Ishikawa (cell line): ENCODE measurements at regions not wholly inside any gene's neighbourhood (a gene's known extent, or its start where the extent isn't known, plus 50 kb on each side); places are given as distances from the start of the nearest gene placed in this dataset.

Source experiments
- CEBPB ChIP-seq: IDR thresholded peaks from 2 replicates; pipeline ENCODE4 v1.6.1; 2012
- CREB1 ChIP-seq: IDR thresholded peaks from 2 replicates; pipeline ENCODE4 v1.6.1; 2012; ENCODE audit warnings: low read depth
- EGR1 ChIP-seq: IDR thresholded peaks from 2 replicates; pipeline ENCODE4 v1.6.1; 2012
- EP300 ChIP-seq: IDR thresholded peaks from 2 replicates; pipeline ENCODE4 v1.6.1; 2012; ENCODE audit warnings: borderline replicate concordance
- FOXM1 ChIP-seq: IDR thresholded peaks from 2 replicates; pipeline ENCODE4 v1.6.1; 2012; ENCODE audit warnings: low read depth, borderline replicate concordance
- NFIC ChIP-seq: IDR thresholded peaks from 2 replicates; pipeline ENCODE4 v1.6.1; 2012
- RAD21 ChIP-seq: IDR thresholded peaks from 2 replicates; pipeline ENCODE4 v1.6.1; 2012; ENCODE audit warnings: low read depth
- TAF1 ChIP-seq: IDR thresholded peaks from 2 replicates; pipeline ENCODE4 v1.6.1; 2012; ENCODE audit warnings: low read depth, mild to moderate bottlenecking
- TCF12 ChIP-seq: IDR thresholded peaks from 2 replicates; pipeline ENCODE4 v1.6.1; 2012; ENCODE audit warnings: low read depth
- TEAD4 ChIP-seq: IDR thresholded peaks from 2 replicates; pipeline ENCODE4 v1.6.1; 2012
- YY1 ChIP-seq: IDR thresholded peaks from 2 replicates; pipeline ENCODE4 v1.6.1; 2012; ENCODE audit warnings: low read depth
- ZBTB7A ChIP-seq: IDR thresholded peaks from 2 replicates; pipeline ENCODE4 v1.6.1; 2012; ENCODE audit warnings: low read depth
- TF ChIP-seq, protein P1 (sequence below): IDR thresholded peaks from 2 replicates; pipeline ENCODE4 v1.6.1; 2012
- TF ChIP-seq, protein P2 (sequence below): IDR thresholded peaks from 2 replicates; pipeline ENCODE4 v1.6.1; 2012
- TF ChIP-seq, protein P3 (sequence below): IDR thresholded peaks from 2 replicates; pipeline ENCODE4 v1.6.1; 2012; ENCODE audit warnings: low read depth, mild to moderate bottlenecking

DNA sequence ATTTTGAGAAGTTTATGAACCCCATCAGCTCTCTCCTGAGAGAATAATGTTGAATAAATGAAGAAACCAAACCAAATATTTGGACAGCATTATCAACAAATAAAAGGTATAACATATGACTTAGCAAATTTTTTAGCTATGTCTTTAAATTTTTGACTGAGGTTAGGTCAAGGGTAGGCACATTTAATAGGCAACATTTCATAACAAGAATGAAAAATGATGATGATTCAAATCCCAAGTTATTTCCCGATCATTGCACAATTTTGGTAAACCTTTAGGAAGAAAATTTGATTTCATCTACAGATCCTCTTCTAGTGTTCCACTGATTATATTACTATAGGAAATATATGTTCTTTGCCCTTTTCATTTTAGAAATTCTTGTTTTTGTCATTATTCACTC lies 123.7 kb upstream of the TLR3 start:
- TF ChIP-seq, protein P1, sequence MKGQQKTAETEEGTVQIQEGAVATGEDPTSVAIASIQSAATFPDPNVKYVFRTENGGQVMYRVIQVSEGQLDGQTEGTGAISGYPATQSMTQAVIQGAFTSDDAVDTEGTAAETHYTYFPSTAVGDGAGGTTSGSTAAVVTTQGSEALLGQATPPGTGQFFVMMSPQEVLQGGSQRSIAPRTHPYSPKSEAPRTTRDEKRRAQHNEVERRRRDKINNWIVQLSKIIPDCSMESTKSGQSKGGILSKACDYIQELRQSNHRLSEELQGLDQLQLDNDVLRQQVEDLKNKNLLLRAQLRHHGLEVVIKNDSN: no peak
- TF ChIP-seq NFIC: no peak
- TF ChIP-seq, protein P2, sequence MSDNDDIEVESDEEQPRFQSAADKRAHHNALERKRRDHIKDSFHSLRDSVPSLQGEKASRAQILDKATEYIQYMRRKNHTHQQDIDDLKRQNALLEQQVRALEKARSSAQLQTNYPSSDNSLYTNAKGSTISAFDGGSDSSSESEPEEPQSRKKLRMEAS: no peak
- TF ChIP-seq FOXM1: no peak
- no peak for TF ChIP-seq RAD21
- no peak for TF ChIP-seq TCF12
- TF ChIP-seq EGR1: no peak
- TF ChIP-seq EP300: no peak
- no peak for TF ChIP-seq YY1
- no peak for TF ChIP-seq ZBTB7A
- TF ChIP-seq CEBPB: no peak
- TF ChIP-seq CREB1: no peak

DNA sequence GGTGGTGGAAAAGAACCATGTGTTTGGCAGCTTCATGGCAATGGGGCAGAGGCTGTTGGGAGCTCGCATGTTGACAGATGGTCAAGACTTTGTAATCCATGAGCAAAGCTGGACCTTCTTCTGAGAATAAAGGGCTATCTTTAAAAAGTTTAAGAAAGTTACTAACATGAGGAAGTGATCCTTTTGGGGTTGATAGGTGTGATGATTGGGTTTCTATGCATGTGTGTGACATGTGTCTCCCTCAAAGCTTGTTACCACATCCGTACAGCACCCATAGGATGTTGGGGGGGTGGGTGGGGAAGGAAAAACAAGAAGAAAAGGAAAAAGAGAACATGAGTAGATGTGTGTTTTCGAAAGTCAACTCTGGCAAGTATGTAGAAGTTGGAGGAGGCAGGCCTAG lies 123.0 kb upstream of the TLR3 start:
- TF ChIP-seq TCF12: no peak
- TF ChIP-seq, protein P3, sequence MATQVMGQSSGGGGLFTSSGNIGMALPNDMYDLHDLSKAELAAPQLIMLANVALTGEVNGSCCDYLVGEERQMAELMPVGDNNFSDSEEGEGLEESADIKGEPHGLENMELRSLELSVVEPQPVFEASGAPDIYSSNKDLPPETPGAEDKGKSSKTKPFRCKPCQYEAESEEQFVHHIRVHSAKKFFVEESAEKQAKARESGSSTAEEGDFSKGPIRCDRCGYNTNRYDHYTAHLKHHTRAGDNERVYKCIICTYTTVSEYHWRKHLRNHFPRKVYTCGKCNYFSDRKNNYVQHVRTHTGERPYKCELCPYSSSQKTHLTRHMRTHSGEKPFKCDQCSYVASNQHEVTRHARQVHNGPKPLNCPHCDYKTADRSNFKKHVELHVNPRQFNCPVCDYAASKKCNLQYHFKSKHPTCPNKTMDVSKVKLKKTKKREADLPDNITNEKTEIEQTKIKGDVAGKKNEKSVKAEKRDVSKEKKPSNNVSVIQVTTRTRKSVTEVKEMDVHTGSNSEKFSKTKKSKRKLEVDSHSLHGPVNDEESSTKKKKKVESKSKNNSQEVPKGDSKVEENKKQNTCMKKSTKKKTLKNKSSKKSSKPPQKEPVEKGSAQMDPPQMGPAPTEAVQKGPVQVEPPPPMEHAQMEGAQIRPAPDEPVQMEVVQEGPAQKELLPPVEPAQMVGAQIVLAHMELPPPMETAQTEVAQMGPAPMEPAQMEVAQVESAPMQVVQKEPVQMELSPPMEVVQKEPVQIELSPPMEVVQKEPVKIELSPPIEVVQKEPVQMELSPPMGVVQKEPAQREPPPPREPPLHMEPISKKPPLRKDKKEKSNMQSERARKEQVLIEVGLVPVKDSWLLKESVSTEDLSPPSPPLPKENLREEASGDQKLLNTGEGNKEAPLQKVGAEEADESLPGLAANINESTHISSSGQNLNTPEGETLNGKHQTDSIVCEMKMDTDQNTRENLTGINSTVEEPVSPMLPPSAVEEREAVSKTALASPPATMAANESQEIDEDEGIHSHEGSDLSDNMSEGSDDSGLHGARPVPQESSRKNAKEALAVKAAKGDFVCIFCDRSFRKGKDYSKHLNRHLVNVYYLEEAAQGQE: no peak
- TF ChIP-seq RAD21: no peak
- no peak for TF ChIP-seq ZBTB7A
- no peak for TF ChIP-seq EGR1
- TF ChIP-seq, protein P1: no peak
- no peak for TF ChIP-seq YY1
- TF ChIP-seq CEBPB: no peak
- no peak for TF ChIP-seq CREB1

DNA sequence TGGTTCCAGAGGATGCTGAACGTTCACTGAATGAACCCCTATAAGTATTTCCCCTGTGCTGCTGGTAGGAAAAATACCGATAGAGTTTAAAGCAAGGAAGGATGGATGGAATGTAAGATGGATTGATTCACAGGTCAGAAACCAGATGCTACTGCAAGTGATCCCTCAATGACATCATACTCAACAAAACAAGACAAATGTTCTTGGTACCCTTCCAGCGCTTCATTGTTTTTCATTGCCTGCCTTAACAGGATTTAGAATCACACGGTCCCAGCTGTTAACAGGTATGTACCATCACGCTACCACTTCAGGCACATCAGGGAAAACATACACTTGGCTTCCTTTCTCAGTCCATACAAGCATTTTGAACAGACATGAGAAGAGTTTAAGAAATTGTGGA lies 118.1 kb upstream of the TLR3 start:
- TF ChIP-seq NFIC: no peak
- TF ChIP-seq TCF12: no peak
- no peak for TF ChIP-seq CEBPB
- TF ChIP-seq TAF1: no peak
- no peak for TF ChIP-seq ZBTB7A
- TF ChIP-seq, protein P3: no peak
- no peak for TF ChIP-seq TEAD4
- TF ChIP-seq, protein P2: no peak
- TF ChIP-seq RAD21: no peak
- TF ChIP-seq YY1: no peak
- no peak for TF ChIP-seq CREB1
- no peak for TF ChIP-seq EP300

DNA sequence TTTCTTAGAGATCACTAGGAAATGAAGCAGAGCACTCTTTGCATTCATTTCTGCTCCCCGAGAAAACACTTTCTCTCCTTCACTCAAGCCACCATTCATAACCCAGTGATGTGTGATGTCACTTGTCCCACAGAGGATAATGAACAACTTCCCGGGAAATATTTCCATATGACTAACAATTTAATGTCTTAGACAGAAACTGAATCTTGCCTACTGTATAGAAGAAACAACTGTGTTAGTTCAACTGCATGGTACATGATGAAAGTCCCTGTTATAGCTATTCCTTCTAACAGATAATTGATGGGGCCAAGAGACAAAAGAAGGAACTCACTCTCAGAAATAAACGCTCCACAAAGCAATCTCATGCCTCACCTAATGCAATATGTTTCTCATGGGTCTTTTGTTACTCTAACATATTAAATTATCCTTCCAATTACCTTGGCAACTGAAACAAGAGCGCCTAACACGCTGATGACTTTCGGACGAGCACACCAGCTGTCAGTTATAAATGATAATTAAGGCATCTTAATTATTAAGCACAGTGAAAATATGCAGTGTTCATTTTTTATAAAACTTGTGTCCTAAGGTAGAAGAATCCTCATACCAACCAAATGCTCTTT lies 113.7 kb upstream of the TLR3 start:
- TF ChIP-seq, protein P1: no peak
- TF ChIP-seq CEBPB (no peak), RAD21 (no peak), FOXM1 (no peak), TAF1 (no peak), EGR1 (no peak), CREB1 (no peak), NFIC (no peak), TEAD4 (no peak), EP300 (no peak), YY1 (no peak), ZBTB7A (no peak)
- TF ChIP-seq, protein P2: no peak

DNA sequence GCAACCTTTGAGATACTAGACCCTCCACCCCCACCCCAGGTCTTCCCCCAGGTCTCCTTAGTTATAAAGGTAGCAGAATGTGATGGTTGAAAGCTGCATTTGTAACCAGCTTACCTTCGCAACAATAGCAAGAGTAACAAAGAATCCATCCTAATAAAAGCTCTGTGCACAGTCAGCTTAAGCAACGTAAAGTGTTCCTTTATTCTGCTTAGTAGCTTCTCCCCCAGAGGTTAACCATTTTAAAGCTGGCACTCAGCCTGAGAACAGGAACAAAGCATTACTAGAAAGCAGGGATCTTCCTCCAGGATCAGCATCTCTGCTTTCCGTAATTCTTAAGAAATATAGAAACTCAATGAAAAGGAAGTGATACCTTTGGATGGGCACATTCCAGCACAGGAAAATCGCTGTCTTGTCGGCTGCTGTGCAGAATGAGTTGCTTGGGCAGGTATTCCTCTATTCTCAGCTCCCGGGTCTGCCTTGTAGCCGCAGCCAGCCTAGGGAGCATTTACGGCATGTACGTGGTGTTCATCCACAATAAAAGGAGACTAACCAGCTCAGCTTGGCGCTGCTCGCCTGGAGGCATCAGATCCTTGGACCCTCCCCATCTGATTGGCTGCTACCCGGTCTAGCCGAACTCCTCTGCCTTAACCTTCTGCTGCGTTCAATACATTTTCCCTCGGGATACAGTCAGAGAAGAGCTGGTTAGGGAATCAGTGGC lies 113.0 kb upstream of the TLR3 start:
- TF ChIP-seq ZBTB7A: no peak
- TF ChIP-seq EGR1: no peak
- TF ChIP-seq, protein P3: no peak
- no peak for TF ChIP-seq TAF1
- TF ChIP-seq FOXM1: no peak
- TF ChIP-seq TEAD4: no peak
- no peak for TF ChIP-seq CEBPB
